Esophagus muscularis mucosa (tissue), 4 donors: ENCODE measurements at regions not wholly inside any gene's neighbourhood (a gene's known extent, or its start where the extent isn't known, plus 50 kb on each side); places are given as distances from the start of the nearest gene placed in this dataset.

Experiments
- DNase-seq: peaks from one replicate; pipeline ENCODE4 v3.0.0-alpha.2; 2017; ENCODE audit errors: extremely low spot score
- H3K27ac ChIP-seq, 4 donors: fragments of 200-600 bp; sonication (generic); replicated peaks in 1 of 4; 1 replicate in 3 of 4; 2 replicates in 1 of 4; pipeline ENCODE4 v1.5.1; 2016 to 2019; ENCODE audit warnings: mild to moderate bottlenecking in 1 of 4
- H3K27me3 ChIP-seq, 4 donors: fragments of 200-600 bp; sonication (generic); one replicate each; pipeline versions ENCODE4 v1.5.1 to v1.6.0; 2016 to 2019
- H3K36me3 ChIP-seq, 4 donors: fragments of 200-600 bp; sonication (generic); one replicate each; pipeline ENCODE4 v1.5.1; 2016 to 2019
- H3K4me1 ChIP-seq, 4 donors: fragments of 200-600 bp; sonication (generic); one replicate each; pipeline ENCODE4 v1.5.1; 2016 to 2019
- H3K4me3 ChIP-seq, 4 donors: fragments of 200-600 bp; sonication (generic); 1 replicate in 2 of 4; 2 replicates in 2 of 4; pipeline ENCODE4 v1.5.1; 2016 to 2019; ENCODE audit warnings: mild to moderate bottlenecking in 4 of 4, moderate library complexity in 1 of 4
- H3K9me3 ChIP-seq, 4 donors: fragments of 200-600 bp; sonication (generic); 1 replicate in 3 of 4; 2 replicates in 1 of 4; pipeline ENCODE4 v1.5.1; 2016 to 2019
- CTCF ChIP-seq, 3 experiments: fragments of 200-600 bp in 2 of 3; fragments of 450-650 bp in 1 of 3; sonication (generic) in 2 of 3; IDR thresholded peaks; one replicate each; pipeline ENCODE4 v1.5.1; 2017 to 2019; ENCODE audit warnings: antibody characterized with exemption in 3 of 3, mild to moderate bottlenecking in 2 of 3, moderate library complexity in 1 of 3
- EP300 ChIP-seq: sonication (generic); formaldehyde crosslinking; IDR thresholded peaks from one replicate; pipeline ENCODE4 v1.6.1; 2017; ENCODE audit warnings: antibody characterized with exemption
- POLR2A ChIP-seq: fragments of 450-650 bp; IDR thresholded peaks from one replicate; pipeline ENCODE4 v1.6.1; 2017; ENCODE audit warnings: antibody characterized with exemption, moderate library complexity, mild to moderate bottlenecking, low read depth
- POLR2AphosphoS5 ChIP-seq, 2 donors: sonication (generic); formaldehyde crosslinking; IDR thresholded peaks; one replicate each; pipeline ENCODE4 v1.6.1; 2017; ENCODE audit warnings: antibody characterized with exemption in 2 of 2
- WGBS: methylation state at CpG from one replicate; pipeline ENCODE4 v1.1.5; 2018; 5-methylcytosine and 5-hydroxymethylcytosine counted together
- intact Hi-C: fragments of 100-400 bp; cut with DNase I; formaldehyde crosslinking; loops from one replicate; pipeline ENCODE4 v1.15.1; 2023

GRCh38 chr21:23644768-23645167 lies 1962.5 kb downstream of the MRPL39 start:
- Histone ChIP-seq H3K27me3 (peaks cover 0 to 7% (median 0%) of the 10 kb centered on the region in 4 donors), H3K9me3 (no peaks in the 10 kb centered on the region), H3K4me3 (no peak overlapping the region), H3K27ac (no peak overlapping the region), H3K36me3 (no peaks in the 10 kb centered on the region), H3K4me1 (no peaks in the 10 kb centered on the region)
- 84% methylated on average over 2 of the region's 2 CpGs for WGBS
- no peak for DNase-seq
- TF ChIP-seq POLR2AphosphoS5 (IDR thresholded peaks at IDR 0.05) (no peak), EP300 (no peak), CTCF (IDR thresholded peaks at IDR 0.05) (no peak), POLR2A (no peak)
- intact Hi-C loops: no loop called here

GRCh38 chr21:23639721-23640120 lies 1967.6 kb downstream of the MRPL39 start:
- Histone ChIP-seq H3K9me3 (no peaks in the 10 kb centered on the region), H3K36me3 (no peaks in the 10 kb centered on the region), H3K4me3 (no peak overlapping the region), H3K27me3 (no peaks in the 10 kb centered on the region), H3K27ac (no peak overlapping the region), H3K4me1 (no peaks in the 10 kb centered on the region)
- 70% methylated on average over 2 of the region's 2 CpGs for WGBS
- DNase-seq: no peak
- TF ChIP-seq EP300 (no peak), POLR2A (no peak), POLR2AphosphoS5 (IDR thresholded peaks at IDR 0.05) (no peak), CTCF (IDR thresholded peaks at IDR 0.05) (no peak)
- intact Hi-C loops: no loop called here

GRCh38 chr21:23638131-23638695 lies 1969.1 kb downstream of the MRPL39 start:
- no peak for TF ChIP-seq EP300
- TF ChIP-seq CTCF (IDR thresholded peaks at IDR 0.05): no peak
- TF ChIP-seq POLR2AphosphoS5 (IDR thresholded peaks at IDR 0.05): no peak
- 85% methylated on average over 1 of the region's 1 CpG for WGBS

GRCh38 chr21:23633447-23633940 lies 1973.8 kb downstream of the MRPL39 start:
- no peak overlapping the region for H3K4me3 ChIP-seq
- H3K27ac ChIP-seq: no peak overlapping the region
- H3K36me3 ChIP-seq: no peaks in the 10 kb centered on the region
- WGBS: 53% methylated on average over 5 of the region's 5 CpGs
- H3K27me3 ChIP-seq: no peaks in the 10 kb centered on the region
- intact Hi-C loops: no loop called here
- no peaks in the 10 kb centered on the region for H3K4me1 ChIP-seq
- TF ChIP-seq POLR2A (no peak), EP300 (no peak)
- H3K9me3 ChIP-seq: no peaks in the 10 kb centered on the region
- DNase-seq: no peak

More at GRCh38 chr21:23638131-23638695, 1969.1 kb downstream of the MRPL39 start:
- Histone ChIP-seq H3K4me1 (no peaks in the 10 kb centered on the region), H3K27me3 (no peaks in the 10 kb centered on the region), H3K9me3 (no peaks in the 10 kb centered on the region), H3K4me3 (no peak overlapping the region), H3K36me3 (no peaks in the 10 kb centered on the region), H3K27ac (no peak overlapping the region)
- intact Hi-C loops: no loop called here
- DNase-seq: no peak

- Histone ChIP-seq H3K4me3 (no peak overlapping the region), H3K9me3 (no peaks in the 10 kb centered on the region), H3K27ac (no peak overlapping the region), H3K36me3 (no peaks in the 10 kb centered on the region), H3K4me1 (no peaks in the 10 kb centered on the region), H3K27me3 (no peaks in the 10 kb centered on the region)
- intact Hi-C loops: no loop called here
- no peak for DNase-seq
- 54% methylated on average over 3 of the region's 3 CpGs for WGBS
- TF ChIP-seq EP300 (no peak), CTCF (IDR thresholded peaks at IDR 0.05) (no peak), POLR2A (no peak), POLR2AphosphoS5 (IDR thresholded peaks at IDR 0.05) (no peak)
Observed at GRCh38 chr21:23624281-23624680, 1983.0 kb downstream of the MRPL39 start.
